Thyroid gland (tissue), 4 donors: ENCODE measurements at regions not wholly inside any gene's neighbourhood (a gene's known extent, or its start where the extent isn't known, plus 50 kb on each side); places are given as distances from the start of the nearest gene placed in this dataset.

Experiments
- DNase-seq, 2 donors: peaks; one replicate each; pipeline ENCODE4 v3.0.0-alpha.2; 2019
- H3K27ac ChIP-seq, 3 donors: fragments of 200-600 bp; sonication (generic); 1 replicate in 2 of 3; 2 replicates in 1 of 3; pipeline ENCODE4 v1.5.1; 2016 to 2019; ENCODE audit warnings: mild to moderate bottlenecking in 1 of 3, moderate library complexity in 1 of 3
- H3K27me3 ChIP-seq: fragments of 200-600 bp; sonication (generic); one replicate; pipeline ENCODE4 v1.5.1; 2019
- H3K36me3 ChIP-seq, 2 donors: fragments of 200-600 bp; sonication (generic); one replicate each; pipeline ENCODE4 v1.5.1; 2016 to 2019
- H3K4me1 ChIP-seq, 2 donors: fragments of 200-600 bp; sonication (generic); one replicate each; pipeline ENCODE4 v1.5.1; 2017 to 2019
- H3K4me3 ChIP-seq, 3 donors: fragments of 200-600 bp; sonication (generic); replicated peaks in 1 of 3; 1 replicate in 2 of 3; 2 replicates in 1 of 3; pipeline ENCODE4 v1.5.1; 2016; ENCODE audit warnings: mild to moderate bottlenecking in 1 of 3
- H3K9me3 ChIP-seq: fragments of 200-600 bp; sonication (generic); one replicate; pipeline ENCODE4 v1.5.1; 2017
- POLR2A ChIP-seq, 2 donors: fragments of 450-650 bp; IDR thresholded peaks; one replicate each; pipeline ENCODE4 v1.6.1; 2017; ENCODE audit warnings: antibody characterized with exemption in 2 of 2, mild to moderate bottlenecking in 2 of 2, moderate library complexity in 1 of 2
- WGBS, 2 donors: methylation state at CpG; one replicate each; pipeline ENCODE4 v1.1.5; 2017; 5-methylcytosine and 5-hydroxymethylcytosine counted together
- intact Hi-C: fragments of 100-400 bp; cut with DNase I; formaldehyde crosslinking; loops from one replicate; pipeline ENCODE4 v1.15.1; 2023
- TF ChIP-seq, protein P1 (sequence below), 6 experiments: fragments of 200-600 bp in 3 of 6; fragments of 450-650 bp in 3 of 6; sonication (generic) in 3 of 6; IDR thresholded peaks; one replicate each; pipeline ENCODE4 v1.5.1; 2016 to 2019; ENCODE audit warnings: antibody characterized with exemption in 6 of 6, mild to moderate bottlenecking in 2 of 6, inconsistent platforms in 1 of 6, moderate library complexity in 1 of 6

- H3K4me1 ChIP-seq, result peaks cover 0 to 8% of the 10 kb centered on the region in 2 donors
- H3K27me3 ChIP-seq, result no peaks in the 10 kb centered on the region
- DNase-seq, result no peak
- intact Hi-C loops, result no loop called here
- 77 to 91% methylated on average over 3 of the region's 3 CpGs for WGBS, 2 donors
- no peaks in the 10 kb centered on the region for H3K9me3 ChIP-seq
- no peak overlapping the region for H3K27ac ChIP-seq
- H3K4me3 ChIP-seq, result no peak overlapping the region
- no peaks in the 10 kb centered on the region for H3K36me3 ChIP-seq
- TF ChIP-seq, protein P1, sequence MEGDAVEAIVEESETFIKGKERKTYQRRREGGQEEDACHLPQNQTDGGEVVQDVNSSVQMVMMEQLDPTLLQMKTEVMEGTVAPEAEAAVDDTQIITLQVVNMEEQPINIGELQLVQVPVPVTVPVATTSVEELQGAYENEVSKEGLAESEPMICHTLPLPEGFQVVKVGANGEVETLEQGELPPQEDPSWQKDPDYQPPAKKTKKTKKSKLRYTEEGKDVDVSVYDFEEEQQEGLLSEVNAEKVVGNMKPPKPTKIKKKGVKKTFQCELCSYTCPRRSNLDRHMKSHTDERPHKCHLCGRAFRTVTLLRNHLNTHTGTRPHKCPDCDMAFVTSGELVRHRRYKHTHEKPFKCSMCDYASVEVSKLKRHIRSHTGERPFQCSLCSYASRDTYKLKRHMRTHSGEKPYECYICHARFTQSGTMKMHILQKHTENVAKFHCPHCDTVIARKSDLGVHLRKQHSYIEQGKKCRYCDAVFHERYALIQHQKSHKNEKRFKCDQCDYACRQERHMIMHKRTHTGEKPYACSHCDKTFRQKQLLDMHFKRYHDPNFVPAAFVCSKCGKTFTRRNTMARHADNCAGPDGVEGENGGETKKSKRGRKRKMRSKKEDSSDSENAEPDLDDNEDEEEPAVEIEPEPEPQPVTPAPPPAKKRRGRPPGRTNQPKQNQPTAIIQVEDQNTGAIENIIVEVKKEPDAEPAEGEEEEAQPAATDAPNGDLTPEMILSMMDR (IDR thresholded peaks at IDR 0.05), result no peak
- no peak for TF ChIP-seq POLR2A (IDR thresholded peaks at IDR 0.05)
Observed at GRCh38 chr1:17916702-17917101, 161.6 kb downstream of the ACTL8 start.

DNA sequence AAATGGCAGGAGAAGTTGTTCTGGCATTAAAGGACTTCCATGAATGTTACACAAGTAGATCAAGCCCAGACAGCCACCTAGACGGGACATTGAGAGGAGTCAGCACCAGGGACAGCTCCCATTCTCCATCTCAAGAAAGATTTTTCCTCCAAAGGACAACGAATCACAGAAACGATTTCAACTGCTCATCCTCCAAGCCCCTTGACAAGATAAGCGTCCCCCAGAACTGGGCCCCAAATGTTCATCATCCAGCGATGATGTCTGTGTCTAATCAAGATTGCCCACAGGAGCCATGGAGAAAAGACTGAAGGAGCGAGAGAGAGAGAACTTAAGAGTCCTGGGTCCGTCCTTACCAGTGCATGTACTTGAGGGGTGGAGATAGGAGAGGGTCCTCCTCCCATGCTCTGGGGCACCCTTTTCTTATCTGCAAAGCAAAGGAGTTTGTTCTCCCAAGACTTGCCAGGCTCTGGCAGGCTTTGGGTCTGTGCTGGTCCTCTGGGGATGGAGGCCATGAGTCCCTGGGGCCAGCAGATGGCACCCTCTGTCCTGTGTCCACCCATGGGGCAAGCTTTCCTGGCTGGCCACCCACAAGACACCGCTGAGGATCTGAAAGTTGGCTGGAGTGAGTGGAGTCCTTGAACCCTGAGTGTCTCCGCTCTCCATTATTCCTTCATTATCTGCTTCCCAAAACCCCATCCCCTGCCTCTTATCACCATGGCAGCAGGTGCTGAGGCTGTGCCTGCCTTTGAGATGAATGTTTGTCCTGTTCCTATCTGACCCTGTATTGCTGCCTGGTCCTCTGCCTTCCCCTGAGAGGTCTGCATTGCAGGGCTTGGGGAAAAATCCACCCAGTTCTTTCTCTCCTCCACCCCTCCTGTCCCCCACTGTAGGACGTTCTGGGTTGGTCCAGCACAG is 164.6 kb downstream of the ACTL8 start:
- no peaks in the 10 kb centered on the region for H3K36me3 ChIP-seq
- TF ChIP-seq, protein P1 (IDR thresholded peaks at IDR 0.05), result no peak
- TF ChIP-seq POLR2A (IDR thresholded peaks at IDR 0.05), result no peak
- H3K27ac ChIP-seq, result no peak overlapping the region
- WGBS, 2 donors, result 34 to 42% methylated on average over 10 of the region's 10 CpGs
- DNase-seq, result peak; percentile 6 to 33
- no peaks in the 10 kb centered on the region for H3K27me3 ChIP-seq
- no peak overlapping the region for H3K4me3 ChIP-seq
- no peaks in the 10 kb centered on the region for H3K9me3 ChIP-seq
- intact Hi-C loops, result no loop called here
- peaks cover 0 to 8% of the 10 kb centered on the region in 2 donors for H3K4me1 ChIP-seq

GRCh38 chr1:17920881-17921640 is 165.9 kb downstream of the ACTL8 start:
- no peak for TF ChIP-seq POLR2A (IDR thresholded peaks at IDR 0.05)
- TF ChIP-seq, protein P1 (IDR thresholded peaks at IDR 0.05), result no peak
- Histone ChIP-seq H3K4me1 (peaks cover 0 to 3% of the 10 kb centered on the region in 2 donors), H3K9me3 (no peaks in the 10 kb centered on the region), H3K4me3 (no peak overlapping the region), H3K36me3 (no peaks in the 10 kb centered on the region), H3K27me3 (no peaks in the 10 kb centered on the region), H3K27ac (no peak overlapping the region)
- WGBS, 2 donors, result 65 to 73% methylated on average over 7 to 9 of the region's 9 CpGs
- no peak for DNase-seq
- intact Hi-C loops, result no loop called here

DNA sequence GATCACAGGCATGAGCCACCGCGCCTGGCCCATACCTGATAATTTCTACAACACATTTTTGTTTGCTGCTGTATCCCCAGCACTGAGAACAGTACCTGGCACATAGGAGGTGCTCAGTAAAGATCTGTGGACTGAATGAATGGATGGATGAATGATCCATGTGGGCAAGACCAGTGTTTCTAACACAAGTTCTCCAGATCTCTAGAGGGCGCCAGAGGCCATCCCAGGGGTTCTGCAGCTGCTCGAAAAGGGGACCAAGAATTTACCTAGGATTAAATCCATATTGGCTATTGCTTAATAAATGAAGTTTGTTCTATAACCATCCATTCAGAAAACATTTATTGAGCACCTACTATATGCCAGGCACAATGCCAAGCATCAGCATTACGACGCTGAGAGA is 167.7 kb downstream of the ACTL8 start:
- Histone ChIP-seq H3K27me3 (no peaks in the 10 kb centered on the region), H3K9me3 (no peaks in the 10 kb centered on the region), H3K4me1 (no peaks in the 10 kb centered on the region), H3K36me3 (no peaks in the 10 kb centered on the region), H3K4me3 (no peak overlapping the region), H3K27ac (no peak overlapping the region)
- TF ChIP-seq, protein P1 (IDR thresholded peaks at IDR 0.05), result no peak
- TF ChIP-seq POLR2A (IDR thresholded peaks at IDR 0.05), result no peak
- 11 to 13% methylated on average over 6 of the region's 6 CpGs for WGBS, 2 donors
- intact Hi-C loops, result no loop called here
- DNase-seq, result no peak

- H3K27ac ChIP-seq, result no peak overlapping the region
- no peaks in the 10 kb centered on the region for H3K9me3 ChIP-seq
- H3K4me3 ChIP-seq, result no peak overlapping the region
- H3K27me3 ChIP-seq, result no peaks in the 10 kb centered on the region
- no peak for DNase-seq
- intact Hi-C loops, result no loop called here
- no peaks in the 10 kb centered on the region for H3K4me1 ChIP-seq
- WGBS, 2 donors, result 65 to 75% methylated on average over 4 of the region's 4 CpGs
- TF ChIP-seq POLR2A (IDR thresholded peaks at IDR 0.05), result no peak
- TF ChIP-seq, protein P1 (IDR thresholded peaks at IDR 0.05), result no peak
- no peaks in the 10 kb centered on the region for H3K36me3 ChIP-seq
Observed at GRCh38 chr1:17923666-17924065, 168.5 kb downstream of the ACTL8 start.
